Panc1 (cell line): ENCODE measurements at regions not wholly inside any gene's neighbourhood (a gene's known extent, or its start where the extent isn't known, plus 50 kb on each side); places are given as distances from the start of the nearest gene placed in this dataset.

Experiments used
- ATAC-seq: fragments of 200-7000 bp; cut with Tn5 transposase; 2 replicates; pipeline ENCODE4 v1.9.1; 2020; ENCODE audit warnings: mild to moderate bottlenecking, moderate library complexity
- BruUV-seq: library from RNA; stranded (reverse); fragments of 400-500 nt; replicated peaks from 2 replicates; lab custom pipeline; 2021; lab: Mats Ljungman, UMichigan
- CTCF ChIA-PET: fragments of 300-600 bp; sonication (Branson Sonifier 250); formaldehyde crosslinking; loops from one replicate; lab custom pipeline; 2022; ENCODE audit warnings: antibody characterized with exemption; lab: Charles Lee
- POLR2A ChIA-PET: fragments of 300-600 bp; sonication (Branson Sonifier 250); formaldehyde crosslinking; loops from one replicate; lab custom pipeline; 2022; ENCODE audit warnings: antibody characterized with exemption; lab: Charles Lee
- DNase-seq: peaks from one replicate; pipeline ENCODE4 v3.0.0-alpha.2; 2010; ENCODE audit warnings: low read depth, low spot score
- H3K27ac ChIP-seq: 2 replicates; pipeline ENCODE4 v1.5.1; 2011; ENCODE audit warnings: mild to moderate bottlenecking, low read length, inconsistent platforms
- H3K27me3 ChIP-seq: fragments of 200-500 bp; sonication (Bioruptor generic); 2 replicates; pipeline ENCODE4 v1.6.0; 2014; ENCODE audit warnings: low read length, inconsistent platforms; ENCODE audit not compliant: control insufficient read depth, insufficient read depth
- H3K36me3 ChIP-seq: fragments of 200-500 bp; sonication (Bioruptor generic); 2 replicates; pipeline ENCODE4 v1.5.1; 2014; ENCODE audit warnings: inconsistent platforms, mild to moderate bottlenecking, low read length, moderate library complexity; ENCODE audit not compliant: control insufficient read depth, insufficient read depth
- H3K4me1 ChIP-seq: 2 replicates; pipeline ENCODE4 v1.5.1; 2011; ENCODE audit warnings: inconsistent platforms, mild to moderate bottlenecking, low read length, moderate library complexity; ENCODE audit not compliant: control insufficient read depth, insufficient read depth
- H3K4me3 ChIP-seq, 2 experiments: 2 replicates each; pipeline ENCODE4 v1.5.1; 2011 to 2012; ENCODE audit warnings: low read depth in 2 of 2, low read length in 2 of 2, mild to moderate bottlenecking in 2 of 2, inconsistent platforms in 1 of 2, moderate library complexity in 1 of 2
- H3K9me3 ChIP-seq: fragments of 200-500 bp; sonication (Bioruptor generic); 2 replicates; pipeline ENCODE4 v1.5.1; 2014; ENCODE audit warnings: low read depth, mild to moderate bottlenecking, inconsistent platforms, low read length, moderate library complexity; ENCODE audit not compliant: control insufficient read depth, insufficient read depth
- POLR2AphosphoS5 ChIP-seq: IDR thresholded peaks from 2 replicates; pipeline ENCODE4 v1.6.1; 2012; ENCODE audit warnings: mild to moderate bottlenecking, low read depth, low read length, moderate library complexity
- SIN3A ChIP-seq: IDR thresholded peaks from 2 replicates; pipeline ENCODE4 v1.6.1; 2012; ENCODE audit warnings: low read depth, mild to moderate bottlenecking, low read length, moderate library complexity, borderline replicate concordance; ENCODE audit not compliant: insufficient read depth
- TCF7L2 ChIP-seq: IDR thresholded peaks from 2 replicates; pipeline ENCODE4 v1.6.1; 2011; ENCODE audit warnings: mild to moderate bottlenecking, low read depth, low read length, inconsistent platforms
- in situ Hi-C: cut with HindIII; loops from 2 replicates; pipeline ENCODE4 v1.10.0; 2016; ENCODE audit warnings: low sequenced_read_pairs, low pct_unique_long_range_greater_than_20kb
- intact Hi-C: fragments of 100-400 bp; cut with micrococcal nuclease; formaldehyde crosslinking; loops from one replicate; pipeline ENCODE4 v1.10.0; 2022; ENCODE audit not compliant: unreplicated experiment
- TF ChIP-seq, protein P1 (sequence below), 2 experiments: IDR thresholded peaks; 2 replicates each; pipeline ENCODE4 v1.6.1; 2011 to 2012; ENCODE audit warnings: low read depth in 2 of 2, control low read depth in 1 of 2, low read length in 1 of 2, mild to moderate bottlenecking in 1 of 2, moderate library complexity in 1 of 2; ENCODE audit not compliant: insufficient read depth in 1 of 2
- TF ChIP-seq, protein P2 (sequence below): fragments of 450-650 bp; IDR thresholded peaks from 2 replicates; pipeline ENCODE4 v1.5.1; 2017; ENCODE audit warnings: mild to moderate bottlenecking

DNA sequence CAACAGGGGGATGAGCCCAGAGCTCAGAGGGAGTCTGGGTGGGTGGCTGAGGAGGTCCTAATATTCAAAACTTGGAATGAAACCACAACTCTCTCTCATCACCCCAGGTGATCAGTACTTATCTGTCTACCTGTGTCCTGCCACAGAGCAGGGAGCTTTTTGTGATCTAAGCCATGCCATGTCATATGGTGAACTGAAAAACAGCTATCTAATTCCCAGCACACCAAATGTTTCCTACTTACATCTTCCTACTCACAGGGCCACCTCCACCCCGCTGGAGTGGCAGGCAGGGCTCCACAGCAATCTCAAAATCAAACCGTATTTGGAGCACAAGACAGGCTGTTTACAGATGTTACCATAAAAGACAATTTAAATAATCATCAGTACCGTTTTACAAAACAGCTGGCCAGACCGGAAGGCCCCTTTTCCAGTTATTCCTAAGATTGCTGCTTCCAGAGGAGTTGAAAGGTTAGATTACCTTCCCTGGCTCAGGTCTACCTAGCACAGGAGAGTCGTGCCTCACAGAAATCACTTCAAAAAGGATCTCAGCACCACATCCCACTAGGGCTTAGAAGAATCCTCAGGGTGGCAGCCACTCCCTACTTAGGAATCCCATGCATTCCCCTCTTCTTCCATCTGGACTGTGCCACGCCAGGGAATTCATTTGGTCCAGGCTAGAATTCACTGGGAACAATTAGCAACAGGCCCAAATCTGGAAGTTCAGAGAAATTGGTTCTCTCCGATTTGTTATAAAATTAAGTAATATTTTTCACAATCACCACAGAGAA, 226.6 kb upstream of the IL12A start:
- no peak for ATAC-seq

DNA sequence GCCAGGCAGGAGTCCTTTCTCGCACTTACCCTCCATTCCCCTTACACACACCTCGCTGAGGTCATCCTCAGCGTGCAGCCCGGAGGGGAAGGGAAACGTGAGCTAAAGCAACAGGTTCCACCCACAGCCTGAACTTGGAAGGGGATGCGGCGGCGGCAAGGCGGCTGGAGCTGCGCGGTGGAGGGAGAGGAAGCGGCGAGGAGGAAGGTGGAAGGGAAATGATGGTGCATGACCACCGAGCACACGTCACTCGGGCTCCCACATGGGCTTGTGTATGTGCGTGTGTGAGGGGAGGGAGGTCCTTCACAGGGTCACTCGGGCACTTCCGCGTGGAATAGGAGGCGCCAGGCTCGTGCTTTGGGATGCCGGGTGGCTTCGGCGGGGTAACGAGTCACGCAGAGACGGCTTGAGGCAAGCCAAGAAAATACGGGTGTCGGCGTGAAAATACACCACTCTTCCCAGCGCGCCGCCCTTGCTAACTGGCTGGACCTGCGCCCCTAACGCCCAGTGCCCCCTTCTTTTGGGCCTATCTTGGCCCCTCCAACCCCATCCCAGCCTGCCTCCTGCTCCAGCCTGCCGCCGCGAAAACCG, 225.5 kb upstream of the IL12A start:
- no peaks in the 10 kb centered on the region for H3K27me3 ChIP-seq
- ChIA-PET POLR2A (no interaction called here), CTCF (interaction anchor here (1.0 kb wide), 1 partner anchor 143 kb away, joined by 3 read pairs; no protein-coding TSS in a partner anchor)
- ATAC-seq, result peak; percentile 19
- no peaks in the 10 kb centered on the region for H3K9me3 ChIP-seq
- TF ChIP-seq TCF7L2 (0 out of 2 replicates have a peak, but pooled peaks have one; percentile 12), SIN3A (0 out of 2 replicates have a peak, but pooled peaks have one; percentile 14), POLR2AphosphoS5 (peak; percentile 53; the same call in 1 of the 2 replicates)
- TF ChIP-seq, protein P1, sequence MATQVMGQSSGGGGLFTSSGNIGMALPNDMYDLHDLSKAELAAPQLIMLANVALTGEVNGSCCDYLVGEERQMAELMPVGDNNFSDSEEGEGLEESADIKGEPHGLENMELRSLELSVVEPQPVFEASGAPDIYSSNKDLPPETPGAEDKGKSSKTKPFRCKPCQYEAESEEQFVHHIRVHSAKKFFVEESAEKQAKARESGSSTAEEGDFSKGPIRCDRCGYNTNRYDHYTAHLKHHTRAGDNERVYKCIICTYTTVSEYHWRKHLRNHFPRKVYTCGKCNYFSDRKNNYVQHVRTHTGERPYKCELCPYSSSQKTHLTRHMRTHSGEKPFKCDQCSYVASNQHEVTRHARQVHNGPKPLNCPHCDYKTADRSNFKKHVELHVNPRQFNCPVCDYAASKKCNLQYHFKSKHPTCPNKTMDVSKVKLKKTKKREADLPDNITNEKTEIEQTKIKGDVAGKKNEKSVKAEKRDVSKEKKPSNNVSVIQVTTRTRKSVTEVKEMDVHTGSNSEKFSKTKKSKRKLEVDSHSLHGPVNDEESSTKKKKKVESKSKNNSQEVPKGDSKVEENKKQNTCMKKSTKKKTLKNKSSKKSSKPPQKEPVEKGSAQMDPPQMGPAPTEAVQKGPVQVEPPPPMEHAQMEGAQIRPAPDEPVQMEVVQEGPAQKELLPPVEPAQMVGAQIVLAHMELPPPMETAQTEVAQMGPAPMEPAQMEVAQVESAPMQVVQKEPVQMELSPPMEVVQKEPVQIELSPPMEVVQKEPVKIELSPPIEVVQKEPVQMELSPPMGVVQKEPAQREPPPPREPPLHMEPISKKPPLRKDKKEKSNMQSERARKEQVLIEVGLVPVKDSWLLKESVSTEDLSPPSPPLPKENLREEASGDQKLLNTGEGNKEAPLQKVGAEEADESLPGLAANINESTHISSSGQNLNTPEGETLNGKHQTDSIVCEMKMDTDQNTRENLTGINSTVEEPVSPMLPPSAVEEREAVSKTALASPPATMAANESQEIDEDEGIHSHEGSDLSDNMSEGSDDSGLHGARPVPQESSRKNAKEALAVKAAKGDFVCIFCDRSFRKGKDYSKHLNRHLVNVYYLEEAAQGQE (IDR thresholded peaks at IDR 0.05; ENCODE audit: insufficient read depth in 1 of 2, low read depth in 2 of 2, low read length in 1 of 2), result no peak
- no peaks in the 10 kb centered on the region for H3K36me3 ChIP-seq
- intact Hi-C loops (no loop called here), in situ Hi-C loops (no loop called here)
- H3K4me1 ChIP-seq, result peaks cover 27% of the 10 kb centered on the region
- no peak for DNase-seq
- no TSS peak for BruUV-seq
- peak overlapping the region; percentile 74 for H3K27ac ChIP-seq
- H3K4me3 ChIP-seq, result peak overlapping the region; percentile 71 to 76

More for the DNA sequence above, 226.6 kb upstream of the IL12A start:
- Histone ChIP-seq H3K27me3 (no peaks in the 10 kb centered on the region), H3K27ac (peak overlapping the region; percentile 74), H3K9me3 (no peaks in the 10 kb centered on the region), H3K4me3 (no peak overlapping the region; a peak in 1 of 4 replicates), H3K4me1 (peaks cover 27% of the 10 kb centered on the region), H3K36me3 (no peaks in the 10 kb centered on the region)
- in situ Hi-C loops, result no loop called here
- intact Hi-C loops, result no loop called here
- TF ChIP-seq, protein P2, sequence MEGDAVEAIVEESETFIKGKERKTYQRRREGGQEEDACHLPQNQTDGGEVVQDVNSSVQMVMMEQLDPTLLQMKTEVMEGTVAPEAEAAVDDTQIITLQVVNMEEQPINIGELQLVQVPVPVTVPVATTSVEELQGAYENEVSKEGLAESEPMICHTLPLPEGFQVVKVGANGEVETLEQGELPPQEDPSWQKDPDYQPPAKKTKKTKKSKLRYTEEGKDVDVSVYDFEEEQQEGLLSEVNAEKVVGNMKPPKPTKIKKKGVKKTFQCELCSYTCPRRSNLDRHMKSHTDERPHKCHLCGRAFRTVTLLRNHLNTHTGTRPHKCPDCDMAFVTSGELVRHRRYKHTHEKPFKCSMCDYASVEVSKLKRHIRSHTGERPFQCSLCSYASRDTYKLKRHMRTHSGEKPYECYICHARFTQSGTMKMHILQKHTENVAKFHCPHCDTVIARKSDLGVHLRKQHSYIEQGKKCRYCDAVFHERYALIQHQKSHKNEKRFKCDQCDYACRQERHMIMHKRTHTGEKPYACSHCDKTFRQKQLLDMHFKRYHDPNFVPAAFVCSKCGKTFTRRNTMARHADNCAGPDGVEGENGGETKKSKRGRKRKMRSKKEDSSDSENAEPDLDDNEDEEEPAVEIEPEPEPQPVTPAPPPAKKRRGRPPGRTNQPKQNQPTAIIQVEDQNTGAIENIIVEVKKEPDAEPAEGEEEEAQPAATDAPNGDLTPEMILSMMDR, result peak; percentile 34
- no peak for TF ChIP-seq TCF7L2
- no peak for DNase-seq
- CTCF ChIA-PET, result interaction anchor here (1.0 kb wide), 1 partner anchor 142 kb away, joined by 3 read pairs; no protein-coding TSS in a partner anchor
- POLR2A ChIA-PET, result no interaction called here
- TSS peak; percentile 82 for BruUV-seq
